EL (cell line): ENCODE measurements at regions not wholly inside any gene's neighbourhood (a gene's known extent, or its start where the extent isn't known, plus 50 kb on each side); places are given as distances from the start of the nearest gene placed in this dataset.
"Not testable (repeated sequence)": the region's sequence is repeated elsewhere in the genome, so short reads cannot be mapped to it uniquely, and the experiment has no call there.

Experiments used
- DNase-seq: peaks from one replicate; pipeline ENCODE4 v3.0.0-alpha.2; 2016

GRCh38 chr5:145562931-145563330, 272.2 kb downstream of the PRELID2 start:
- DNase-seq, result no peak

GRCh38 chr5:145558288-145558687, 276.9 kb downstream of the PRELID2 start:
- no peak for DNase-seq

DNA sequence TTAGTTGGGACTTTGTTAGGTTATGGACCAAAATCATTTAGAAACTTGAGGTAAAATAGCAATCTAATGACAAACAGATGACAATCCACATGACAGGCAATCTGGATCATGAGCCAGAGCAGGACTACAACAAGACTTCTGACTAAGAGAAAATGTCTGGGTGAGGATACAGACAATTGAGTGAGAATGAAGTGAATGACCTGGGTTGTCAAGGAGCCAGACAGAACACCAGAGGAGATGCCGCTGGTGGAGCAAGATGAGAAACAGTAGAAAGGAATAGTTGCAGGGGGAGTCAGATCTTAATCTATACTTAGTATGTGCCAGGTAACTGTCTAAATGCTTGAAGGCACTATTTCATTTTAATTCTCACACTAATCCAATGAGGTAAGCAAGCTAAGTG, 277.8 kb downstream of the PRELID2 start:
- DNase-seq, result no peak

DNA sequence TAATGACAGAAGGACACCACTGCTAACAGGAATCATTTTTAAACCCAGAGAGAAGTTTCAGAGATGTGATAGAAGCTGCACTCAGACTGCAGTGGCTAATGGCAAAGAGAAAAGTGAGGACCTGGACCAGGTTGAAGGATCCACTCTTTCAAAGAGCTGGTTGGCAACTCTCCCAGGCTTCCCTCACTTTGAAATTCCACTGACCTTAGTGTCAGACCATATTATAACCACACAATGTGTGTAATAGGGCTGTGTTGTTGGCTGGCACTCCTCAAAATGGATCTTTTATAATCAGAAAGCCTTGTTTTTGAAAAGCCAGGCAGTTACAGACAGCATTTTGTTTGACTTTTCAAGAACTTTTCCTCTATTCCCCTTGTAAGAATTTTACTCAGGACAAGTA, 280.7 kb downstream of the PRELID2 start:
- peak; percentile 79 for DNase-seq

DNA sequence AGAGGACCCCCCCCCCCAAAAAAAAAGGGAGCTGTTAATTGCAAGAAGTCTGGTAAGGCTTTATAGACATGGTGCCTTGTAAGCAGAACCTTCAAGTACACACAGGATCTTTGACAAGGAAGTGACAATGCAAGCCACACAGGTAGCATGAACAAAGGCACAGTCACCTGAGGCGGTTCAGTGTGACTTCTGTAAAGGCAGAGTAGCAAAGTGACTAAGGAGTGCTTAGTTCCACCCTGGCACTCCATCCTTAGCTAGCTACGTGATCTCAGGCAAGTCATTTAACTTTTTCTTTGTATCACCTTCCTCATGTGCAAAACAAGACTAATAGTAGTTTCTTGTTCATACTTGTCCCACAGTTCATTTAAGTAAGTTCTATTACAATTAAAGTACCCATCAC, 282.0 kb downstream of the PRELID2 start:
- no peak for DNase-seq

DNA sequence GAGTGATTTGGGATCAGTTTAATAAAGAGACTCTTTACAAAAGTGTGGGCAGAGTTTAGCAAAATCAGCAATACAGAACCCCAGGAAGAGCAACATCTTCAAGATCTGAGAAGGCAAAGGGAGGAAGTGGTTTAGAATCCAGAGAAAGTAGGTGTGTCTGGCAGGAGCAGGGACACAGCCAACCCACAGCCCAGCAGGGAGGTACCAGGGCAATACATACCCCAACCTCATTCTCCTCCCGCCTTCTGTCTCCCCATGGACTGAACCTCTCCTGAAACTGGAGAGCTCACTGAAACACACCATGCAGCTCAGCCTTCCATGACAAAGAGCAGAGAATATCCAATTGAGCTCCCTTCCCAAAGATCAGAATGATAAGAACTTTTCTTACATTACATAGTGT, 283.4 kb downstream of the PRELID2 start:
- DNase-seq, result no peak

DNA sequence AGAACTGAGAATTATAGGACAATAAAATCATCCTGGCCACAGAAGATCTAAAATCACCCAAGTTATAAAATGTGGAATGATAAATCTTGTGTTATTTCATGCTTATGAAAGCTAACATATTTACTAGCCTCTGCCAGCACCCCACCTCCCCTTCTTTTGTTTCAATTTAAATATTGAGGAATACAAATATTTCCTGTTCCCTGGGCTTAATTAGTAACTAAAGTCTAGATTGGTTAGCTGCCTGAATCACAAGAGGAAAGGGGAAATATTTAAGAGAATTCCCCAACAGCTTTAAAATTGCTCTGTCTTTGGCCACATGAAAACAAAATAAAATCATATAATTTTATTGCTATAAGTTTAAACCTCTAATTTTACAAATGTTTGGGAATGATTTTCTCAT, 287.0 kb downstream of the PRELID2 start:
- no peak for DNase-seq

DNA sequence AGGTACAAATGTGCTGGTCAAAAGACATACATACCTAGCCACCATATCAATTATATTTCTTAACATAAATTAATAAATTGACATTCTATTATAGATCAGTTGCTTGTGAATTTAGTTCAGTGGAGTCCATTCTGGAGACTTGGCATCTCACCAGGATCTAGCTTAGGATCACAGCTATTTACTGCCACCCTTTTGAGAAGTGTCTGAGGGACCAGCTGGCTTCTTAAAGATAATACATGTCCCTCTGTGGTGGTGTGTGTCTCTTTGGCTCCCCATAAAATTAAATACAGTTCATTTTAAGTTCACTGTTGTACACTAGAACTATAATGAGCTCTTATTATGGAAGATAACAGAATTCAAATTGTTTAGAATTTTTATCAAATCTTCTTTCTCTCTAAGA, 290.7 kb downstream of the PRELID2 start:
- no peak for DNase-seq

DNA sequence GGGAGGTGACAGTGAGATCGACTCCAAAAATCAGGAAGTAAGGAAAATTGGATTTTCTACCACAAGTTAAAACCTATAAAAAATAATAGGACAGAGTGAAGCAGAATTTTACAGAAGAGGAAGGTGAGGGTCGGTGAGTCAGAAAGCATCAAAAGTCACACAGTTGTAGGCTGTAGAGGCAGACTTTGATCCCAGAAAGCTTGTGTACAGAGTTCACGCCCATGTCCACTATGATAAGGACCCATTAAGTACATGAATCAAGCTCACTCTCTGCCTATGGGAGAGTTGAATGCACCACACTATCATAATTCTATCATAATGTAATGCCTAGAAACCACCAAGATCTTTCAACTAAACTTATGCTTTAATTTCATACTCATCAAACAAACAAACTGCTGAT, 291.2 kb downstream of the PRELID2 start:
- DNase-seq, result no peak

GRCh38 chr5:145540375-145540774, 294.8 kb downstream of the PRELID2 start:
- DNase-seq, result peak; percentile 28

GRCh38 chr5:145539201-145539600, 295.9 kb downstream of the PRELID2 start:
- DNase-seq, result no peak

DNA sequence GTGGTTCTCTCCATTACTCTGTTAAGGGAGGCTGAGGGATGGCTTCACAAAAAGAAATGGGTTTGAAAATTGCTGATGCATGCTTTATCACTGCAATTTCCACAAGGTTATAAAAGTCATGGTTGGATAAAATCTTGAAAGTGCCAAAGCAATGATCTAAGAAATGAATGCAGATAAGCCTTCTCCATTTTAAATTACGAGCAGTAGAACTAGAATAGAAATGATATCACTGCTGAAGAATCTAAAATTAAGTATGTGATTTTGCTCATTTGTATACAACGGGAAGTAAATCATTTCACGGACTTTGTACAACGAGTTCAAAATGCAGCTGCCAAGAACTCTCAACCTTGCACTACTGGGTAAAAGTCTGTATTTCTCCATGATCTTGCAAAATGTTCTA, 299.0 kb downstream of the PRELID2 start:
- peak; percentile 36 for DNase-seq

DNA sequence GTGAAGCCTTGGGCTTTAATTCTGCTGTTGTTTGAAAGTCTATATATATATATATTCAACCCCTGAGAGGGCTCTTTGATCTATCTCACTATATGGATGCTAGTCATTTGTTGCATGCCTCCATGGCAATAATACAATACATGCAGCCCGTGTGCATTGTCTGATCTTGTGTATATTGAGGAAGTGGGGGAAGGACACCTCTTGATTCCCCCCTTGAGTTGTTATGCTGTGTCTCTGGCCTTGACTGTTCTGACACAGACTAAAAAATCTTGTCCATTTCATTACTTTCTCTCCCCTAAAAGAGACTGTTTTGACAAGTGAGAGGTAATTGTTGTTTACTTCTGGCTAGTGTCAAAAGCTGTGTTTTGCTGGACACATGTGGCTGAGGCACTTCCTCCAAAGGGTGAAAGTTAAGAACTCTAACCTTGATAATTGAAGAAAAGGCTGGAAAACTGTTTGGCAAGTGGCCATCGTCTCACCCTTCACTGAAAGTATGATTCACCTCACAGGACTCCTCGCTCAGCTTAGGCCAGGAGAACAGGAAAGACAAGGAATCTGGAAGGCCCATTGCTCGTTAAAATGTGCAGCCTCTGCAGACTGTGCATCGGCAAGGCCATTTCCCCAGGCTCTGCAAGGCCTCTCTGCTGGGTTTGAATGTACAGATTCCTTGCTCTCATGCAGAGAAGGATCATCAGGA, 304.0 kb downstream of the PRELID2 start:
- DNase-seq, result peak; percentile 94

- no peak for DNase-seq
Observed at GRCh38 chr5:145521523-145521922, 313.6 kb downstream of the PRELID2 start.

GRCh38 chr5:145521066-145521465, 314.1 kb downstream of the PRELID2 start:
- no peak for DNase-seq

- no peak for DNase-seq
Observed at GRCh38 chr5:145520335-145520734, 314.8 kb downstream of the PRELID2 start.

DNA sequence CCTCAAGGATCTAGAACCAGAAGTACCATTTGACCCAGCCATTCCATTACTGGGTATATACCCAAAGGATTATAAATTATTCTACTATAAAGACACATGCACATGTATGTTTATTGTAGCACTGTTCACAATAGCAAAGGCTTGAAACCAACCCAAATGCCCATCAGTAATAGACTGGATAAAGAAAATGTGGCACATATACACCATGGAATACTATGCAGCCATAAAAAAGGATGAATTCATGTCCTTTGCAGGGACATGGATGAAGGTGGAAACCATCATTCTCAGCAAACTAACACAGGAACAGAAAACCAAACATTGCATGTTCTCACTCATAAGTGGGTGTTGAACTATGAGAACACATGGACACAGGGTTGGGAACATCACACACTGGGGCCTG, 317.6 kb downstream of the PRELID2 start:
- DNase-seq, result not testable (repeated sequence)

GRCh38 chr5:145511351-145511750, 323.8 kb downstream of the PRELID2 start:
- peak; percentile 59 for DNase-seq

DNA sequence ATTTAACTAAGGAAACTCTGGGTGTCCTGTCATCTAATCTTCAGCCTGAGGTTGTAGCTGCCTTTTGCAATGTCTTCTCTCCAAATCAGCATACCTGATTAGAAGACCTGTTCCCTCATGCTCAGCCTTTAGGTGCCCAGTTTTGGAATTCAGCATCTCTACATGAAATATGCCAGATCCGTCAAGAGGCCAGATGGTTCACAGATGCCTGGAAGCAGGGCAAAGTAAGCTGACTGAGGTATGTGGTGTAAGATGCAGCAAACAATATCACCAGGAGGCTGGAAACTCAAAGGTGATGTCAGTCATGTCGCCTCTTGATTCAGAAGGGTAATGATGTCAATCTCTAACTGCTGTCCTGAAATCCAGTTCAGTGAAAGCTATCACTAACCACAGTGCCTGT, 324.4 kb downstream of the PRELID2 start:
- DNase-seq, result peak; percentile 13

- DNase-seq, result peak; percentile 25
Observed at GRCh38 chr5:145510324-145510723, 324.8 kb downstream of the PRELID2 start.

DNA sequence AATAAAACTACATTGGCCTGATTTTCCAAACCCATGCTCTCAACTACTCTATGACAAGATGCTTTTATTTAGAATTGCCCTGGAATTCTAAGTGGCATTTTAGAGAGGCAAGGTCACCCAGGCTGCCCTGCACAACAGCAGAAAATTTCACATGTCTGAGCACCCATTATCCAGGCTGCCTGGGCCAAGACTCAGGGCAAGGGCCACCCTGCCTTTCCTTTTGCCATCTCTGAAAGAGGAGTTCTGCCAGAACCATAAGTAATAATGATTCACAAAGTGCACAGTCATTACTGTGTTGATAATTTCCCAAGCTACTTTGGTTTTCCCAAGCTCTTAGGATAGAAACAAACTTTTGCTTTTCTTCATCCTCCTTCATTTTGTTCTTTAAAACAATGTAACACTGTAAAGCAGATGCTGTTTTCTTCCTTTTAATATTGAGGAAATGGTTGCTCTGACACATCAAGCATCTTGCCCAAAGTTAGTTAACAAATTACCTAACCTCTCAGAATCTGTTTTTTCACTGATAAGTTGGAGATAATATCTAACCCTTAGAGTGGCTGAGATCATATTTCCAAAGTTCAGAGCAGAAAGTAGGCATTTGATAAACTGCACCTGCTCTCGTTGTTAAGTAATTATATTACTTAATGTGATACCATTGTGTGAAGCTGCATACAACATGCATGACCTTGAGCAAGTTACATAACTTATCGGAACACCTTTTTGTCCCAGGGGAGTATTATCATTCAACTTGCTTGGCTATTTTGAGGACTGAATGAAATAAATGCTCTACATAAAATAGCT, 325.6 kb downstream of the PRELID2 start:
- no peak for DNase-seq

- no peak for DNase-seq
Observed at GRCh38 chr5:145506185-145506850, 328.8 kb downstream of the PRELID2 start.

- no peak for DNase-seq
Observed at GRCh38 chr5:145502906-145503305, 332.2 kb downstream of the PRELID2 start.

DNA sequence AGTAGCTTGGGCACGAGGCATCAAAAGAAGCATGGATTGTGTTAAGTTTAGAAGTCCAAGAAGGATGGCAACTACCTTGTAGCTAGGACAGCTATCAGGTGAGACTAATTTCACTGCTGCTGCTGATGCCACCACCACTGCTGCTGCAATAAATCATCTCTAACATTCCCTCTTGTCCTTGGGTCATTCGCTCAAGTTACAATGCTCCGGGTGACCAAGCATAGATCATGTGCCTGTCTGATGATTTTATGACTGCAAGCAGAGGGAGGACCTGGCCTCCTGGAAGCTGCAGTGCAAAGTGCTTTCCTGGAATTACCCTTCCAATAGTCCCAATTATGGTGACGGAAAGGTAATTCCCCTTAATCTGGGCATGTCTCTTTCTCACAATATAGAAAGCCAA, 334.4 kb downstream of the PRELID2 start:
- DNase-seq, result no peak
